ENCODE measurements at regions not wholly inside any gene's neighbourhood (a gene's known extent, or its start where the extent isn't known, plus 50 kb on each side); places are given as distances from the start of the nearest gene placed in this dataset.
A peak's percentile ranks its signal among the peaks of the same experiment; 100 is the strongest.

GRCh38 chr4:30818541-30818940 lies 98.4 kb downstream of the PCDH7 start:
- H3K36me3 ChIP-seq (ENCODE audit: control insufficient read depth, insufficient read depth, low read length): no peaks in the 10 kb centered on the region
- H3K9ac ChIP-seq (ENCODE audit: low read length): no peak overlapping the region
- peaks cover 22% of the 10 kb centered on the region for H3K4me1 ChIP-seq (ENCODE audit: control insufficient read depth, insufficient read depth, low read length)
- H3K9me3 ChIP-seq (ENCODE audit: control insufficient read depth, insufficient read depth, low read depth, low read length): no peaks in the 10 kb centered on the region
- H3K27ac ChIP-seq (ENCODE audit: low read depth, low read length): no peak overlapping the region
- no peak overlapping the region for H3K4me3 ChIP-seq (ENCODE audit: low read depth, low read length)
- no peaks in the 10 kb centered on the region for H3K27me3 ChIP-seq (ENCODE audit: control insufficient read depth, insufficient read depth, low read length)

- no peaks in the 10 kb centered on the region for H3K9me3 ChIP-seq (ENCODE audit: control insufficient read depth, insufficient read depth, low read depth, low read length)
- no peak overlapping the region for H3K4me3 ChIP-seq (ENCODE audit: low read depth, low read length)
- peaks cover 16% of the 10 kb centered on the region for H3K4me1 ChIP-seq (ENCODE audit: control insufficient read depth, insufficient read depth, low read length)
- no peaks in the 10 kb centered on the region for H3K27me3 ChIP-seq (ENCODE audit: control insufficient read depth, insufficient read depth, low read length)
- no peak overlapping the region for H3K9ac ChIP-seq (ENCODE audit: low read length)
- H3K36me3 ChIP-seq (ENCODE audit: control insufficient read depth, insufficient read depth, low read length): no peaks in the 10 kb centered on the region
- H3K27ac ChIP-seq (ENCODE audit: low read depth, low read length): no peak overlapping the region
Observed at GRCh38 chr4:30821275-30821674, 101.1 kb downstream of the PCDH7 start.

- Histone ChIP-seq H3K9me3 (ENCODE audit: control insufficient read depth, insufficient read depth, low read depth, low read length) (no peaks in the 10 kb centered on the region), H3K27me3 (ENCODE audit: control insufficient read depth, insufficient read depth, low read length) (no peaks in the 10 kb centered on the region), H3K4me1 (ENCODE audit: control insufficient read depth, insufficient read depth, low read length) (peaks cover 16% of the 10 kb centered on the region), H3K9ac (ENCODE audit: low read length) (no peak overlapping the region), H3K36me3 (ENCODE audit: control insufficient read depth, insufficient read depth, low read length) (no peaks in the 10 kb centered on the region), H3K27ac (ENCODE audit: low read depth, low read length) (no peak overlapping the region), H3K4me3 (ENCODE audit: low read depth, low read length) (no peak overlapping the region)
Observed at GRCh38 chr4:30821859-30822612, 101.9 kb downstream of the PCDH7 start.

GRCh38 chr4:30822911-30823551 lies 102.9 kb downstream of the PCDH7 start:
- Histone ChIP-seq H3K9ac (ENCODE audit: low read length) (no peak overlapping the region), H3K4me3 (ENCODE audit: low read depth, low read length) (no peak overlapping the region), H3K4me1 (ENCODE audit: control insufficient read depth, insufficient read depth, low read length) (peaks cover 16% of the 10 kb centered on the region), H3K36me3 (ENCODE audit: control insufficient read depth, insufficient read depth, low read length) (no peaks in the 10 kb centered on the region), H3K27ac (ENCODE audit: low read depth, low read length) (no peak overlapping the region), H3K9me3 (ENCODE audit: control insufficient read depth, insufficient read depth, low read depth, low read length) (no peaks in the 10 kb centered on the region), H3K27me3 (ENCODE audit: control insufficient read depth, insufficient read depth, low read length) (no peaks in the 10 kb centered on the region)

GRCh38 chr4:30825008-30825770 lies 105.0 kb downstream of the PCDH7 start:
- Histone ChIP-seq H3K27me3 (ENCODE audit: control insufficient read depth, insufficient read depth, low read length) (no peaks in the 10 kb centered on the region), H3K36me3 (ENCODE audit: control insufficient read depth, insufficient read depth, low read length) (no peaks in the 10 kb centered on the region), H3K27ac (ENCODE audit: low read depth, low read length) (no peak overlapping the region), H3K4me1 (ENCODE audit: control insufficient read depth, insufficient read depth, low read length) (peaks cover 8% of the 10 kb centered on the region; the same call in 1 of the 2 replicates), H3K9me3 (ENCODE audit: control insufficient read depth, insufficient read depth, low read depth, low read length) (no peaks in the 10 kb centered on the region), H3K4me3 (ENCODE audit: low read depth, low read length) (no peak overlapping the region), H3K9ac (ENCODE audit: low read length) (no peak overlapping the region)

GRCh38 chr4:30828264-30828926 lies 108.2 kb downstream of the PCDH7 start:
- no peak overlapping the region for H3K4me3 ChIP-seq (ENCODE audit: low read depth, low read length)
- H3K4me1 ChIP-seq (ENCODE audit: control insufficient read depth, insufficient read depth, low read length): no peaks in the 10 kb centered on the region
- no peak overlapping the region for H3K9ac ChIP-seq (ENCODE audit: low read length)
- H3K36me3 ChIP-seq (ENCODE audit: control insufficient read depth, insufficient read depth, low read length): no peaks in the 10 kb centered on the region
- no peak overlapping the region for H3K27ac ChIP-seq (ENCODE audit: low read depth, low read length)
- no peaks in the 10 kb centered on the region for H3K27me3 ChIP-seq (ENCODE audit: control insufficient read depth, insufficient read depth, low read length)
- H3K9me3 ChIP-seq (ENCODE audit: control insufficient read depth, insufficient read depth, low read depth, low read length): no peaks in the 10 kb centered on the region

- H3K27ac ChIP-seq (ENCODE audit: low read depth, low read length): no peak overlapping the region
- H3K4me1 ChIP-seq (ENCODE audit: control insufficient read depth, insufficient read depth, low read length): peaks cover 14% of the 10 kb centered on the region
- H3K9ac ChIP-seq (ENCODE audit: low read length): no peak overlapping the region
- no peak overlapping the region for H3K4me3 ChIP-seq (ENCODE audit: low read depth, low read length)
- H3K27me3 ChIP-seq (ENCODE audit: control insufficient read depth, insufficient read depth, low read length): no peaks in the 10 kb centered on the region
- H3K9me3 ChIP-seq (ENCODE audit: control insufficient read depth, insufficient read depth, low read depth, low read length): no peaks in the 10 kb centered on the region
- no peaks in the 10 kb centered on the region for H3K36me3 ChIP-seq (ENCODE audit: control insufficient read depth, insufficient read depth, low read length)
Observed at GRCh38 chr4:30832639-30833038, 112.5 kb downstream of the PCDH7 start.

- Histone ChIP-seq H3K27me3 (ENCODE audit: control insufficient read depth, insufficient read depth, low read length) (no peaks in the 10 kb centered on the region), H3K27ac (ENCODE audit: low read depth, low read length) (no peak overlapping the region), H3K9me3 (ENCODE audit: control insufficient read depth, insufficient read depth, low read depth, low read length) (no peaks in the 10 kb centered on the region), H3K36me3 (ENCODE audit: control insufficient read depth, insufficient read depth, low read length) (no peaks in the 10 kb centered on the region), H3K4me1 (ENCODE audit: control insufficient read depth, insufficient read depth, low read length) (peaks cover 19% of the 10 kb centered on the region), H3K4me3 (ENCODE audit: low read depth, low read length) (no peak overlapping the region), H3K9ac (ENCODE audit: low read length) (no peak overlapping the region)
Observed at GRCh38 chr4:30833206-30833605, 113.0 kb downstream of the PCDH7 start.

GRCh38 chr4:30835044-30835443 lies 114.9 kb downstream of the PCDH7 start:
- no peak overlapping the region for H3K27ac ChIP-seq (ENCODE audit: low read depth, low read length)
- H3K9me3 ChIP-seq (ENCODE audit: control insufficient read depth, insufficient read depth, low read depth, low read length): no peaks in the 10 kb centered on the region
- H3K4me3 ChIP-seq (ENCODE audit: low read depth, low read length): no peak overlapping the region
- H3K9ac ChIP-seq (ENCODE audit: low read length): no peak overlapping the region
- no peaks in the 10 kb centered on the region for H3K36me3 ChIP-seq (ENCODE audit: control insufficient read depth, insufficient read depth, low read length)
- peaks cover 32% of the 10 kb centered on the region for H3K4me1 ChIP-seq (ENCODE audit: control insufficient read depth, insufficient read depth, low read length)
- no peaks in the 10 kb centered on the region for H3K27me3 ChIP-seq (ENCODE audit: control insufficient read depth, insufficient read depth, low read length)

- no peak overlapping the region for H3K9ac ChIP-seq (ENCODE audit: low read length)
- H3K27me3 ChIP-seq (ENCODE audit: control insufficient read depth, insufficient read depth, low read length): no peaks in the 10 kb centered on the region
- no peaks in the 10 kb centered on the region for H3K36me3 ChIP-seq (ENCODE audit: control insufficient read depth, insufficient read depth, low read length)
- H3K9me3 ChIP-seq (ENCODE audit: control insufficient read depth, insufficient read depth, low read depth, low read length): no peaks in the 10 kb centered on the region
- H3K4me3 ChIP-seq (ENCODE audit: low read depth, low read length): no peak overlapping the region
- peaks cover 34% of the 10 kb centered on the region for H3K4me1 ChIP-seq (ENCODE audit: control insufficient read depth, insufficient read depth, low read length)
- H3K27ac ChIP-seq (ENCODE audit: low read depth, low read length): 0 out of 2 replicates have a peak overlapping the region, but pooled peaks have one; percentile 18
Observed at GRCh38 chr4:30836231-30836630, 116.1 kb downstream of the PCDH7 start.
